22Rv1 (cell line): ENCODE measurements at regions not wholly inside any gene's neighbourhood (a gene's known extent, or its start where the extent isn't known, plus 50 kb on each side); places are given as distances from the start of the nearest gene placed in this dataset.

Source experiments
- CTCF ChIP-seq: fragments of 450-650 bp; IDR thresholded peaks from 2 replicates; pipeline ENCODE4 v1.5.1; 2017; ENCODE audit warnings: mild to moderate bottlenecking
- ZFX ChIP-seq: fragments of 450-650 bp; IDR thresholded peaks from 2 replicates; pipeline ENCODE4 v1.6.1; 2017; ENCODE audit warnings: antibody characterized with exemption, borderline replicate concordance

GRCh38 chr5:33011801-33012200, 300.7 kb downstream of the NPR3 start:
- TF ChIP-seq CTCF (no peak), ZFX (no peak)
